ENCODE measurements at regions not wholly inside any gene's neighbourhood (a gene's known extent, or its start where the extent isn't known, plus 50 kb on each side); places are given as distances from the start of the nearest gene placed in this dataset.

- TF ChIP-seq, protein P1, sequence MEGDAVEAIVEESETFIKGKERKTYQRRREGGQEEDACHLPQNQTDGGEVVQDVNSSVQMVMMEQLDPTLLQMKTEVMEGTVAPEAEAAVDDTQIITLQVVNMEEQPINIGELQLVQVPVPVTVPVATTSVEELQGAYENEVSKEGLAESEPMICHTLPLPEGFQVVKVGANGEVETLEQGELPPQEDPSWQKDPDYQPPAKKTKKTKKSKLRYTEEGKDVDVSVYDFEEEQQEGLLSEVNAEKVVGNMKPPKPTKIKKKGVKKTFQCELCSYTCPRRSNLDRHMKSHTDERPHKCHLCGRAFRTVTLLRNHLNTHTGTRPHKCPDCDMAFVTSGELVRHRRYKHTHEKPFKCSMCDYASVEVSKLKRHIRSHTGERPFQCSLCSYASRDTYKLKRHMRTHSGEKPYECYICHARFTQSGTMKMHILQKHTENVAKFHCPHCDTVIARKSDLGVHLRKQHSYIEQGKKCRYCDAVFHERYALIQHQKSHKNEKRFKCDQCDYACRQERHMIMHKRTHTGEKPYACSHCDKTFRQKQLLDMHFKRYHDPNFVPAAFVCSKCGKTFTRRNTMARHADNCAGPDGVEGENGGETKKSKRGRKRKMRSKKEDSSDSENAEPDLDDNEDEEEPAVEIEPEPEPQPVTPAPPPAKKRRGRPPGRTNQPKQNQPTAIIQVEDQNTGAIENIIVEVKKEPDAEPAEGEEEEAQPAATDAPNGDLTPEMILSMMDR (conservative IDR thresholded peaks at IDR 0.05; ENCODE audit: low read length): no peak
- no peak for TF ChIP-seq EZH2phosphoT487 (IDR thresholded peaks at IDR 0.05; ENCODE audit: borderline replicate concordance)
Measured at GRCh38 chrX:20319054-20319453, 52.3 kb upstream of the RPS6KA3 start.
